Muscle of back (tissue), 3 donors: ENCODE measurements at regions not wholly inside any gene's neighbourhood (a gene's known extent, or its start where the extent isn't known, plus 50 kb on each side); places are given as distances from the start of the nearest gene placed in this dataset.
A peak's percentile ranks its signal among the peaks of the same experiment; 100 is the strongest.

Experiments
- DNase-seq, 3 donors: peaks; one replicate each; pipeline versions ENCODE4 v3.0.0 to v3.0.0-alpha.2; 2013

- peak in 1 of 3 donors; percentile 16 for DNase-seq
Measured at GRCh38 chr5:135140446-135141204, 106.6 kb upstream of the PITX1 start.

- DNase-seq: peak in 2 of 3 donors; percentile 17 to 67
Measured at GRCh38 chr5:135139381-135140134, 105.5 kb upstream of the PITX1 start.

- no peak for DNase-seq
Measured at GRCh38 chr5:135138116-135138850, 104.3 kb upstream of the PITX1 start.

GRCh38 chr5:135137146-135137915 lies 103.3 kb upstream of the PITX1 start:
- DNase-seq: no peak

DNA sequence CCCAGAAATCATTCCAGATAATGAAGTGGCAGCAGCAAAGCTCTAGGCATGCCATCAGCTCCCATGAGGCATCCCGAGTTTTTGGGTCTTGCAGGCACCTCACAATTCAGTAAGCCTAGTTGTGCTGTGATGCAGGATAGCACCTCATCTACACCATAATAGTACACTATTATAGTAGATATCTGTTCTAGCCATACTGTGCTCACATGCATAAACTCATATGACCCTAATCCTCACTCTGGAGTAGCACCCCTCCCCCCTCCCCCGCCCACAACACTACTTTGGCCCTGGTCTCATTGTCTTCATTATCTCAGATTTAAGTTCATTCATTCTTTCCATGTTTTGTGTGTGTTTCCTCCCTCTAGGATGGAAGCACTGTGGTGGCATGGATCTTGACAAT lies 102.5 kb upstream of the PITX1 start:
- DNase-seq: no peak

GRCh38 chr5:135135530-135136226 lies 101.7 kb upstream of the PITX1 start:
- peak; percentile 27 to 39 (median 32) for DNase-seq

DNA sequence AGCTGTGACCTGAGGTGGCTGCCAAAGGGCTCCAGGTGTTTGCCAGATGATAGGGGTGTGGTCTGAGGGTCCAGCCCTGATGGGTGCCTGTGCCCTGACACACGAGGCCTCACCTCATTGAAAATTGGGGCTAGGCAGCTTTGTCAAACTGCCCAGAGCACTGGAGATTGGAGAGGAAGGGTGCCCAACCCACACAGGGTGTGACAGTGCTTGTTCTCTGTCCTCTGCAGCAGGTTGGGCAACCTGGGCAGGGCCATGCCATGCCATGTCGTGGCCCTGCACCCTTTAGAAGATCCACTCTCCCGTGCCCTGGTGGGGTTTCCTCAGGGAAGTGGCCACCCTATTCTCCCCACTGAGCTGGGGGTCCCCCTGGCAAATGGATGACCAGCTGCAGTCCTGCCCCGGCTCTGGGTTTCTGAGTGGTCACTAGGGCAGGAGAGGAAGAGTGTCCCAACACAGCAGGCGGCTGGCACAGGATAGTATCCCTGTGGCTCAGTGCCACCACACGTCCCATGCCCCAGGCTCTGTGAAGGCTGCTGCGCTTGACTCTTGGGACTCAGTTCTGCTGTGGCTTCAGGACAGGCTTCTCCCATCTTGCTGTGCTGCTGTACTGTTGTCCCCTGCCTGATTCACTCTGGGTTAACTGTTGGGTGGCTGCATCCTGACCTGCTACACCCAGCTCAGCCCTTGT lies 100.8 kb upstream of the PITX1 start:
- DNase-seq: no peak

GRCh38 chr5:135133698-135134515 lies 99.9 kb upstream of the PITX1 start:
- DNase-seq: no peak

GRCh38 chr5:135133181-135133580 lies 99.2 kb upstream of the PITX1 start:
- no peak for DNase-seq

GRCh38 chr5:135131801-135132680 lies 98.0 kb upstream of the PITX1 start:
- no peak for DNase-seq

DNA sequence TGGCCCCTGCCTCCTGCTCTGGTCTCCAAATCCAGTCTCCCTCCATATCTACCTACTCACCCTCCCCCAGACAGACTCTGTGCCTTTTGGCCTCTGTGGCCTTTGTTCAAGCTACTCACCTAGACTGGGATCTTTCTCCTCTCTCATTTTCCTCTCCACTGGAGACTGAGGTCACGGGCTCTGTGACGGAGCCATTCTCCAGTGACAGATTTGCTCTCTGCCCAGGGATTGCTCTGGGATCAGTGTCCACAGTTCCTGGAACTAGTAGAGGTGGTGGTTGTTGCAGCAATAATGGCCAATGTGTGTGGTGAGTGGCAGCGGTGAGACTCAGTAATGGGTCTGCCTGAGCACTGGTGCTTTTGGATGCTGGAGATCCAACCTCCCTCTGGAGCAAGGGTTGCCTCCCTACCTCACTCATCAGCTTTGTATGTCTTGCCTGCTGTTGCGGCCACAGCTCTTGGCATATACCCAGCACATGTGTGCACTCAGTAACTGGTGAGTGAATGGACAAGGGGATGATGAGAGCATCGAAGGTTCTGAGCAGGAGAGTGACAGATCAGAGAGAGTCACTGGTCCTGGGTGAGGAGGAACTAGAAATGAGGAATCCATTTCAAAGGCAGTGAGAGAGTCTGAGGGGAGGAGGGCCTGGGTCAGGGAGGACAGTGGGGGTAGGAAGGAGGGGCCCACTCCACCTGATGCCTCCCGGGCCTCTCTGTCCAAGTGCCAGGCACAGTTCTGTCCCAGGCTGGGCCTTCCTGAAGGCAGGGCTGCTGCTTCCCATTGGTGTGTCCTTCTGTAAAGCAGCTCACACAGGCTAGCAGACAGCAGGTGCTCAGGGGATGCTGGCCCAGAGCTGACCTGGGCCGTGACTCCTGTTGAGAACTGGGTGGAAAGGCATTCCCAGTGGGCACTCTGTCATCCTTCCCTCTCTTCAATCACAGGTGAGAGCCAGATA lies 96.5 kb upstream of the PITX1 start:
- no peak for DNase-seq

DNA sequence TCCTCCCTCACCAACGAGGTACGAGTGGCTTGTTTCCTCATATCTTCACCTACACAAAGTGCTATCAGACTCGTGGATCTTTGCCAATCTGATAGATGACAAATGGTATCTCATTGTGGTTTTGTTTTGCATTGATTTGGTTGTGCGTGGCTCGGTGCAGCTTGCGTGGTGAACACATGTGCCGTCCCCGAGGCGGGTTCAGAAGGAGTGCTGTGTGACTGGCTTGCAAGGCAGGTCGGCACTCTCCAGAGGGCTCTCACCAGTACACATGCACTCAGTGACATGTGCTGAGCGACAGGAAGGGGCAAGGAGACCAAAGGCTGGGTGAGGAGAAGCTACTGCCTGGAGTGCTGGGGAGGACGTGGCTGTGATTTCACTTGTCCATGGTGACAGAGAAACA lies 95.3 kb upstream of the PITX1 start:
- no peak for DNase-seq

DNA sequence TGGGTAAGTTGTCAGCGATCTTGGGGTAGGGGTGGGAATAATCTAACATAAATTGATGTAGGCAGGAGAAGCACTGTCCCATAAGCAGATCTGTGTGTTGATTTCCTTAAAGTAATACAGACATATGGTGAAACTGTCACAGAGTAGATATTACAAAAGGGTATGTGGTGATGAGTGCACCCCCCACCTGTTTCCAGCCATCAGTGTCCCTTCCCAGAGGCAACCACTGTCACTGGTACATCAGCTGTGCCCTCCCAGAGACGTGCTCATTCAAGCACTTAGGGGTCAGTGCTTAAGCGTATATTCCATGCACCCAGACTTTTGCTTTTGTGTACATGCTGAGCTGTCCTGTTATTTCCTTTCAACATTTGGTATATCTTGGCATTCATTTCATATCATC lies 94.3 kb upstream of the PITX1 start:
- DNase-seq: no peak

GRCh38 chr5:135127439-135128240 lies 93.6 kb upstream of the PITX1 start:
- DNase-seq: no peak

DNA sequence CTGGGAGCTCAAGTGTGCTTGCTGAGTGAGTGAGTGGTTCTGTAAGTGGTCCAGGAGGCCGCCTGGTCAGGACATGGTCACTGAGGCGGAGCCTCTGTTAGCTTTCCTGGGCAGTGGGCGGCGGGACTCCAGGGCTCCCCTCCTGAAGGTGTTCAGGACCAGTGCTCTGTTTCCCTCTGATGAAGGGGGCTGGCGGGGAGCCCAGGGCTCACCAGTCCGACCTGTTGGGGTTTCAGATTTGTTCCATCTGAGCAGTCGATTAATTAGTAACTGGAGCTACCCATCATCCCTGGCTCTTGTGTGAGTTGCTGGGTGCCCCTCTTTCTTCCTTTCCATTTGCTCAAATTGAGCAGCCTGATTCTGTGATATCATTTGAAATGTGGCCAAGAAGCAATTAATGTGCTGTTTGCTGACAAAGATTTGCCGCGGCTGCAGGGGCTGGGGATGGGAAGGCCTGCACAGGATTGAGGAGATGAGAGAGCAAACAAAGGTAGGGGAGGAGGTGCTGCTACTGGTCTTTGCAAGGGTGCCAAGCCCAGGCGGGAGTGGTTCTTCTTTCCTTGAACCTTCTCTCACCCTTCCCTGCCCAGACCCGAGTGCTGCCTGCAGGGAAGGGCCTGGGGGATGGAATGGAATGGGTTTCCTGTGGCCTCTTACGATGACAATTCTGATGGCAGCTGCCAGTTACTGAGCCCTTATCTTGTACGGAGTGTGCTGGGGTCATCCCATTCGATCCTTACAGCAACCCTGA lies 92.8 kb upstream of the PITX1 start:
- no peak for DNase-seq

- no peak for DNase-seq
Measured at GRCh38 chr5:135124724-135125123, 90.7 kb upstream of the PITX1 start.
